GM12865 (cell line): ENCODE measurements at regions not wholly inside any gene's neighbourhood (a gene's known extent, or its start where the extent isn't known, plus 50 kb on each side); places are given as distances from the start of the nearest gene placed in this dataset.
A peak's percentile ranks its signal among the peaks of the same experiment; 100 is the strongest.

ENCODE experiments used
- DNase-seq: peaks from one replicate; pipeline ENCODE4 v3.0.0; 2010; ENCODE audit warnings: low read depth
- H3K4me3 ChIP-seq: 2 replicates; pipeline ENCODE4 v1.5.1; 2011; ENCODE audit warnings: mild to moderate bottlenecking, low read depth, low read length, control low read depth
- CTCF ChIP-seq: IDR thresholded peaks from 2 replicates; pipeline ENCODE4 v1.5.1; 2011; ENCODE audit warnings: low read length, control low read depth, low read depth, inconsistent platforms; ENCODE audit not compliant: insufficient read depth; ENCODE audit errors: missing control alignments

- no peak for TF ChIP-seq CTCF
- H3K4me3 ChIP-seq, result no peak overlapping the region
- DNase-seq, result peak; percentile 6
Observed at GRCh38 chr4:163758032-163758431, 263.5 kb downstream of the TMA16 start.

GRCh38 chr4:163762741-163763140 is 268.3 kb downstream of the TMA16 start:
- DNase-seq, result no peak
- TF ChIP-seq CTCF, result no peak
- H3K4me3 ChIP-seq, result no peak overlapping the region

GRCh38 chr4:163764569-163764968 is 270.1 kb downstream of the TMA16 start:
- H3K4me3 ChIP-seq, result no peak overlapping the region
- DNase-seq, result no peak
- no peak for TF ChIP-seq CTCF

GRCh38 chr4:163768014-163768413 is 273.5 kb downstream of the TMA16 start:
- no peak for TF ChIP-seq CTCF
- H3K4me3 ChIP-seq, result no peak overlapping the region
- no peak for DNase-seq

GRCh38 chr4:163772238-163772637 is 277.7 kb downstream of the TMA16 start:
- no peak for TF ChIP-seq CTCF
- DNase-seq, result no peak
- H3K4me3 ChIP-seq, result no peak overlapping the region

- TF ChIP-seq CTCF, result no peak
- H3K4me3 ChIP-seq, result no peak overlapping the region
- no peak for DNase-seq
Observed at GRCh38 chr4:163773940-163774339, 279.4 kb downstream of the TMA16 start.

GRCh38 chr4:163776957-163777356 is 282.5 kb downstream of the TMA16 start:
- DNase-seq, result no peak
- H3K4me3 ChIP-seq, result no peak overlapping the region
- TF ChIP-seq CTCF, result no peak
